Upper lobe of left lung (tissue), 6 donors: ENCODE measurements at regions not wholly inside any gene's neighbourhood (a gene's known extent, or its start where the extent isn't known, plus 50 kb on each side); places are given as distances from the start of the nearest gene placed in this dataset.

Experiments
- ATAC-seq, 2 donors: fragments of 200-7000 bp; cut with Tn5 transposase; one replicate each; pipeline ENCODE4 v1.9.1; 2022; ENCODE audit warnings: mild to moderate bottlenecking in 2 of 2, moderate library complexity in 2 of 2; ENCODE audit not compliant: low FRiP score in 2 of 2
- DNase-seq, 2 donors: peaks; one replicate each; pipeline ENCODE4 v3.0.0-alpha.2; 2019 to 2020
- H3K27ac ChIP-seq, 4 donors: fragments of 200-600 bp; sonication (generic); one replicate each; pipeline ENCODE4 v1.5.1; 2016 to 2019
- H3K27me3 ChIP-seq, 4 donors: fragments of 200-600 bp; sonication (generic); one replicate each; pipeline ENCODE4 v1.5.1; 2017 to 2019
- H3K36me3 ChIP-seq, 4 donors: fragments of 200-600 bp; sonication (generic); one replicate each; pipeline ENCODE4 v1.5.1; 2016 to 2019
- H3K4me1 ChIP-seq, 4 donors: fragments of 200-600 bp; sonication (generic); one replicate each; pipeline ENCODE4 v1.5.1; 2018 to 2019
- H3K4me3 ChIP-seq, 4 donors: fragments of 200-600 bp; sonication (generic); one replicate each; pipeline ENCODE4 v1.5.1; 2017 to 2019; ENCODE audit warnings: mild to moderate bottlenecking in 2 of 4, moderate library complexity in 1 of 4
- H3K9me3 ChIP-seq, 4 donors: fragments of 200-600 bp; sonication (generic); one replicate each; pipeline ENCODE4 v1.5.1; 2018 to 2019
- CTCF ChIP-seq, 6 experiments: fragments of 450-650 bp in 4 of 6; fragments of 200-600 bp in 2 of 6; sonication (generic) in 2 of 6; IDR thresholded peaks; one replicate each; pipeline ENCODE4 v1.5.1; 2016 to 2019; ENCODE audit warnings: antibody characterized with exemption in 6 of 6
- EP300 ChIP-seq, 4 donors: sonication (generic); formaldehyde crosslinking; IDR thresholded peaks; one replicate each; pipeline ENCODE4 v1.5.1; 2017; ENCODE audit warnings: antibody characterized with exemption in 4 of 4, control low read depth in 2 of 4
- POLR2A ChIP-seq, 4 donors: fragments of 450-650 bp; IDR thresholded peaks; one replicate each; pipeline ENCODE4 v1.5.1; 2016 to 2017; ENCODE audit warnings: antibody characterized with exemption in 4 of 4, mild to moderate bottlenecking in 2 of 4
- POLR2AphosphoS5 ChIP-seq, 2 donors: sonication (generic); formaldehyde crosslinking; IDR thresholded peaks; one replicate each; pipeline ENCODE4 v1.5.1; 2017; ENCODE audit warnings: antibody characterized with exemption in 2 of 2
- WGBS, 2 donors: methylation state at CpG; one replicate each; pipeline ENCODE4 v1.1.5; 2017 to 2018; 5-methylcytosine and 5-hydroxymethylcytosine counted together
- donor health status: DM: no; HTN: no; CAD: no; lungs with moderate emphysema.
- donor health status: DM: no; HTN: yes; CAD: no; lungs with severe emphysema.

- Histone ChIP-seq H3K4me1 (no peaks in the 10 kb centered on the region), H3K9me3 (no peaks in the 10 kb centered on the region), H3K36me3 (no peaks in the 10 kb centered on the region), H3K4me3 (no peak overlapping the region), H3K27ac (no peak overlapping the region), H3K27me3 (no peaks in the 10 kb centered on the region)
- DNase-seq: no peak
- 82 to 84% methylated on average over 9 of the region's 9 CpGs for WGBS, 2 donors
- no peak for TF ChIP-seq EP300 (IDR thresholded peaks at IDR 0.05)
- no peak for TF ChIP-seq POLR2A (IDR thresholded peaks at IDR 0.05)
- TF ChIP-seq POLR2AphosphoS5 (IDR thresholded peaks at IDR 0.05): no peak
- TF ChIP-seq CTCF (IDR thresholded peaks at IDR 0.05): no peak
- no peak for ATAC-seq
Observed at GRCh38 chr3:197446700-197447056, 109.1 kb downstream of the BDH1 start.

DNA sequence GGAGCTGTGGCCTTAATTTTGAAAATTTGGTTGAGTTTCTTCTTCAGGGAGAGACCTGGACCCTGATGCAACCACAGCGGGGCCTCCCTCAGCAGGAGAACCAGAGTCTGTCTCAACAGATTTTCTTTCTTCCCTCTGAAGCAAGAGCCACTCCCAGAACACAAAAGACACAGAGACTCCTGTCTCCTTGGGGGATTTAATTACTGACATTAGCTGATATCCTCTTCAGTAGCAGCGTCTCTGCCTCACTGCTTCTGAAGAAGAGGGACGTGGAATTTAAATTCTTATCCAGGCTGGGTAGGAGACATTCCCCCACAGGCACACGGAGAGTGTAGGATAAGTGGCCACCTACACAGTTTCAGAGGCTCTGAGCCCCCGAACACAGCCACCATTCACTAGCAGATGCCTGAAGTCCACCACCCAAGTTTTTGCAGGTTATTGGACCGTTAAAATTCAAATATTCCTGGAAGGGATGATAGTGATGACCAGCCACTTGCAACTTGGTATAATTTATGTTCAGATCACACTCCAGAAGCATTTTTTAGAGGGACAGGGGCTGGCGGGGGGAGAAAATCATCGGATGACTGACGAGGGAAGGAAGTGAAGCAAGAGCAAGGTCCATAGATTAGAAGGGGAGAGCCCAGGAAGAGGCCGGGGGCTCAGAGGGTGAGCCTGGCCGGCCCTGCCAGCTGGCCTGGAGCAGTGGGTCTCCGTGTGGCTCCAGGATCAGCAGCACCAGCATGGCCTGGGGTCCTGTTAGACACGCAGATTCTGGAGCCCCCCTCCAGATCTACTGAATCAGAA lies 109.7 kb downstream of the BDH1 start:
- H3K9me3 ChIP-seq: no peaks in the 10 kb centered on the region
- DNase-seq (no peak), ATAC-seq (no peak)
- no peaks in the 10 kb centered on the region for H3K36me3 ChIP-seq
- no peak overlapping the region for H3K27ac ChIP-seq
- no peaks in the 10 kb centered on the region for H3K4me1 ChIP-seq
- WGBS, 2 donors: 78 to 85% methylated on average over 10 to 13 of the region's 13 CpGs
- H3K4me3 ChIP-seq: no peak overlapping the region
- no peaks in the 10 kb centered on the region for H3K27me3 ChIP-seq
- no peak for TF ChIP-seq CTCF (IDR thresholded peaks at IDR 0.05)
- no peak for TF ChIP-seq POLR2A (IDR thresholded peaks at IDR 0.05)
- no peak for TF ChIP-seq POLR2AphosphoS5 (IDR thresholded peaks at IDR 0.05)
- TF ChIP-seq EP300 (IDR thresholded peaks at IDR 0.05): no peak

GRCh38 chr3:197444793-197445379 lies 110.9 kb downstream of the BDH1 start:
- WGBS, 2 donors: 90 to 91% methylated on average over 14 of the region's 14 CpGs
- no peak for DNase-seq
- H3K27ac ChIP-seq: no peak overlapping the region

GRCh38 chr3:197443506-197443905 lies 112.3 kb downstream of the BDH1 start:
- 73 to 79% methylated on average over 8 of the region's 8 CpGs for WGBS, 2 donors
- Histone ChIP-seq H3K4me3 (no peak overlapping the region), H3K9me3 (no peaks in the 10 kb centered on the region), H3K36me3 (no peaks in the 10 kb centered on the region), H3K27ac (no peak overlapping the region), H3K27me3 (no peaks in the 10 kb centered on the region), H3K4me1 (no peaks in the 10 kb centered on the region)
- no peak for ATAC-seq
- TF ChIP-seq POLR2AphosphoS5 (IDR thresholded peaks at IDR 0.05) (peak in 1 of 2 donors; percentile 17), CTCF (IDR thresholded peaks at IDR 0.05) (no peak), POLR2A (IDR thresholded peaks at IDR 0.05) (no peak), EP300 (IDR thresholded peaks at IDR 0.05) (no peak)
- DNase-seq: peak in 1 of 2 donors; percentile 50

More at GRCh38 chr3:197444793-197445379, 110.9 kb downstream of the BDH1 start:
- ATAC-seq: no peak
- TF ChIP-seq POLR2A (IDR thresholded peaks at IDR 0.05): no peak
- TF ChIP-seq CTCF (IDR thresholded peaks at IDR 0.05): no peak
- no peak for TF ChIP-seq EP300 (IDR thresholded peaks at IDR 0.05)
- Histone ChIP-seq H3K9me3 (no peaks in the 10 kb centered on the region), H3K4me3 (no peak overlapping the region), H3K27me3 (no peaks in the 10 kb centered on the region), H3K4me1 (no peaks in the 10 kb centered on the region), H3K36me3 (no peaks in the 10 kb centered on the region)
